EH (cell line): ENCODE measurements at regions not wholly inside any gene's neighbourhood (a gene's known extent, or its start where the extent isn't known, plus 50 kb on each side); places are given as distances from the start of the nearest gene placed in this dataset.

Experiments
- DNase-seq: peaks from one replicate; pipeline ENCODE4 v3.0.0-alpha.2; 2015; ENCODE audit warnings: low read depth

DNA sequence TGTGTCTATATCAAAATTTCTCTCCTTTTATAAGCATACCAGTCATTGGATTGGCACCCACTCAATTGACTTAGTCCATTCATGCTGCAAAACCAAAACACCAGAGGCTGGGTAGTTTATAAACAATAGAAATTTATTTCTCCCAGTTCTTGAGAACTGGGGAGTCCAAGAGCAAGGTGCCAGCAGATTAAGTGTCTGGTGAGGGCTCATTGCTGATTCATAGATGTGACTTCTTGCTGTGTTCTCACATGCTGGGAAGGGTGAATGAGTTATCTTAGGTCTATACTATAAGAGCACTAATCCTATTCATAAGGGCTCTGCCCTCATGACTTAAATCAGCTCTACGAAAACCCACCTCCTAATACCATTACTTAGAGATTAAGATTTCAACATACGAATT lies 501.4 kb downstream of the EPM2A start:
- no peak for DNase-seq

DNA sequence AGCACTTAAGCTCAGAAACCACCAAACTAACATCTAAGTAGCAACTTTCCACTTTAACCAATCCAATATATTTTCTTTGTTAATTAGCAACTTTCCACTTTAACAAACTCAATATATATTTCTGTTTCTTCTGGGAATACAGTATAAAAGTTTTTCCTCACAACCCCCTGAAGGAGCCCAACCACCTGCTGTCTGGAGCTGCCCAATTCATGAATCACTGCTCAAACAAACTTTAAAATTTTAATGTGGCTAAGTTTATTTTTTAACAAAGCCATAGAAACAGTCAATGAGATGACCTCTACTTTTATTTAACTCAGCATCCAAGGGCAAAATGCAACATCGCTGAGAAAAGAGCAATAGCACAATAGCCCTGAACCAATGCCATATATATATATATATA lies 500.1 kb downstream of the EPM2A start:
- peak; percentile 16 for DNase-seq

DNA sequence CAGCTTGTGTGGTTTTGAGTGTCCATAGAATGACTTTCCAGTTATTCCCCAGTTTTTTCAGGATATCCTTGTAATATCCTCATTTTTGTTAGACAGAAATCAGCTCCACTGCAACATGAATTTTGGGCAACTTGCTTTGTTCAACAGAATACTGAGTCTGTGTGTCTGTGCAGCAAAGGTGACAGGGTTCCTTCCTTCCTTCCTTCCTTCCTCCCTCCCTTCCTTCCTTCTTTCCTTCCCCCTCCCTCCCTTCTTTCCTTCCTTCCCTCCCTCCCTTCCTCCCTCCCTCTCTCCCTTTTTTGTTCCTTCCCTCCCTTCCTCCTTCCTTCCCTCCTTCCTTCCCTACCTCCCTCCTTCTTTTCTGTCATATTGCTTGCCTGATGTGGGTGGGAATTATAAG lies 496.5 kb downstream of the EPM2A start:
- no peak for DNase-seq

DNA sequence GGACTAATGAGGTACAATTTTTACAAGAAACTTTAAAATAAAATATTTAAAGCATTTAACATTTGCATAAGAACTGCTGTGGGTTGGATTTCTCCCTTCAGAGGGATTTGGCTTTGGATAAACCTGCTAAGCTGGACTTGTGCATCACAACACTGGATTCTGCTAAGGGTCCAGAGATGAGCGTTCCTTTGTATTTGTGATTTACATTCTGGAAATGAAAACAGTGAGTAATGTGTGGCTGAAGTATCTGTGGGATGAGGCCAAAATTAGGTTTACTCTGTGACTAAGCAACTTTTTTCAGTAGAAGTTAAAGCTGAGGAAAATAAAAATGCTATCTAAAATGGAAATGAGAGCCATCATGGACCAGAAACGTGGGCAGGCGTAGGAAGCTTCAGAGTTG lies 494.3 kb downstream of the EPM2A start:
- peak; percentile 81 for DNase-seq

DNA sequence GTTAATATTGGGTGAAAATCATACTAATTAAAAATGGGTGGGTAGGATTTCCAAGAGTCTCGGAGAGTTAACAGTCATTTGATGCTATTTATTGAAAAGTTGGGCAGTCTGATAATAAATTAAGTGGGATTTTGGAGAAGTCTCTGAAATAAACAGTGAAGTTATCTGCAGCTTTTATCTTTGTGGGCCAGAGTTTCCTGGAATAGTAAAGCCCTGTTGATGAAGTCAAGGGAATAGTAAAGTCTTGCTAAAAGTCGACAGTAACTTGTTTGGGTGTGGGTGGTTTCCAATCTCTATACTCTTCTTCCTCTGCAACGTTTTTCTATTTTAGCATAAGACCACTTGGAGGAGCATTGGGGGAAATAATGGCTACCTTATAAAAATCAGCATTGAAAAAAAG lies 493.6 kb downstream of the EPM2A start:
- DNase-seq, result peak; percentile 20

DNA sequence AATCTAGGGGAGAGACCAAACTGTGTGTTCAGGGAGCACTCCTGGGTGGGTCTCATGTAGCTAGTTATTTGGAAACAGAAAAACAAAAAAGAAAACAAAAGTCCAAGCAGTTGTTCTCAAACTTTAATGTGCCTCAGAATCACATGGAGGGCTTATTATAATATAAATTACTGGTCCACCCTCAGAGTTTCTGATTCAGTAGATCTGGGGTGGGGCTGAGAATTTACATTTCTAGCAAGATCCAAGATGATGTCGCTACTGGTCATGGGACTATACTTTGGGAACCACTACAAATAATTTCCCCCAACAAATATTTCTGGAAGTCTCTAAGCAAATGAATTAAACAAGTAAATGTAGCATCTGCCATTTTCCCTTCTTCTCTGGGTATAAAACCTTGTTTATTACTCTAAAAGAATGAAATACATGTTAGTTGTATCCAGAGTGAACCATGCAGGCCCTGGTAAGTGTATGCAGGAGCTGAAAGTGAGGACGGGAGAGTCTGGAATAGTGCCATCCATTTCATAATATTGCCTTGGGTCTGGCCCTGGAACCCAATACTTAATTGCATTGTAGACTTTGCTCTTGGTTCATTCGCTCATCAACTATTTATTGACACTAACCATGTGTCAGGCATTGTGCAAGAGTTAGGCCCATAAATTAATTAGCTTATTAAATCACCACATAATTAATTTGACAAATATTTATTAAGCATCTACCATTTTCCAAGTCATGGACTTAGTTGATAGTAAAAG lies 490.8 kb downstream of the EPM2A start:
- DNase-seq, result no peak

DNA sequence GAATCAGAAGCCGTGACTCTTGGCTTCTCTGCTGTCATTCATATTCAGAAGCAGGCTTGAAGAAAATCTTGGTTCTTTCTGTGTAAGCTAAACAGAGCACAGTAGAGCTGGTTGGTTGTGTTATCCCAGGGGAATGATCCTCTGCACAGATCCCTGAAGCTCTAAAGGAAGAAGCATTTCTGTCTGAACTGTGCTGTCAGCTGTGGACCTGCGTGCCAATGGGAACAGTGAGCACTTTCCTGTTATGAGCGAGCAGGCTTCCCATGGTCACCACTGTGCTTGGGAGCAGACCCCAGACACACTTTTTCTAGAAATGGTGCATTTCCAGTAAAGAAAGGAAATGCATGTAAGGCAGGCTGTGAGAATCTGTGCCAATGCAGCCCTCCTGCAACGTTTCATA lies 490.2 kb downstream of the EPM2A start:
- peak; percentile 2 for DNase-seq

DNA sequence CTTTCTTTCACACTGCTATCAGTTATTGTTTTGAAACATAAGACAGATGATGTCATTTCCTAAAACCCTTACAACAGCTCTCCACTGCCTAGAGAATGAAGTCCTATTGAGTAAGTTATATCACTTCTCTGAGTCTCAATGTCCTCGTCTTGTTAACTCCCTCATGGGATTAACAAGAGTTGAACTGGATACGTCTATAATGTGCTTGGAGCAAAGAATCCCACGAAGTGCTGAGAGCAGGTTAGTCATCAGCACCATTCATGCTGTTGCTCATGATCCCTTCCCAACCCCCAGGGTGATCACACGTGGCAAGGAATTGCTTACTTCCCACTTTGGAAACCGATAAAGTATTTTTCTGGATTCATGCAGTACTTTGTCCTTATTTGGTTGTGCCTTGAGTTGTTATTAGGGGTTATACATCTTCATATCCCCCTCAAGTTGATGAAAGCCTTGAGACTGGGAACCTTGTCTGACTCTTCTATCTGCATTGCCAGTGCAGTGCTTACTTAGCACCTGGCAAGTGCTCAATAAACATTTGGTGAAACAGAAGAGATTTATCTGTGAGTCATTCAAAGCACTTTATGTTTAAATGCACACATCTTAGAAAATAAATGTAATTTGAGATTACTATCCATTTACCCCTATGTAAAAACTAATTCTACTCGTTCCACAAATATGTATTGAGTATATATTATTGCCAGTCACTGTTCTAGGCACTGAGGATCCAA lies 487.5 kb downstream of the EPM2A start:
- peak; percentile 88 for DNase-seq

DNA sequence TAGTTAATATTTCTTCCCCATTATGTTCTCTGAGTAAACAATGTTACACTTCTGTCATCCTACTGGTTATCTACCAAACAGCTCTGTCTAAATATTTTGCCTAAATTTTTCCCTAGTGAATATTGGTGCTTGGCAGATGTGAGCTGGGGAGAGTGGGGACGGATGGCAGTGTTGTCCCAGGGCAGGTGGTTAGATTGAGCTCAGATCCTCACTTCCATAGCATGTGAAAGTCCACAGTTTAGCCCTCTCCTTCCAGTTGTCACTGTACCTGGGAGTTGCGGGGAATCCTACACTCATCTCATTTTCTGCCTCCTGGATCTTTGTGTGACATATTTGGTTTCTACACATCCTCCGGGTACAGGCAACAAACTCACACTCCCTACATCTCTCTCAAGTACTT lies 484.9 kb downstream of the EPM2A start:
- no peak for DNase-seq

DNA sequence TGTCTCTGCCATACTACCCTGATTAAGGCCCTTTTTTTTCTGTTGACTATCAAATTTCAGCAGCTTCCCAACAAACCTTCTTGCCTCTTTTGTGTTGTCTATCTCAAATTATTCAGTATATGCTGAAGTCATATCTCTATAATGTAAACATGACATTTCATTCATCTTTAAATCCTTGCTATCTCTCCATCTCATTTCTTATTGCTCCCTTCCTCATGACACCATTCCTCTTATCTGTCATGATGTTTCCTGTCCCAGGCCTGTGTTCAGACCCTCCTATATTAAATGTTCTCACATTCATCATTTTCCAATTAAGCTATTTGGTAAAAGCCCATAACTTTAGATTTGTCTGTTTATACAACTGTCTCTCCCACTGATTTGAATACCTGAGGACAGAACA lies 482.6 kb downstream of the EPM2A start:
- no peak for DNase-seq

DNA sequence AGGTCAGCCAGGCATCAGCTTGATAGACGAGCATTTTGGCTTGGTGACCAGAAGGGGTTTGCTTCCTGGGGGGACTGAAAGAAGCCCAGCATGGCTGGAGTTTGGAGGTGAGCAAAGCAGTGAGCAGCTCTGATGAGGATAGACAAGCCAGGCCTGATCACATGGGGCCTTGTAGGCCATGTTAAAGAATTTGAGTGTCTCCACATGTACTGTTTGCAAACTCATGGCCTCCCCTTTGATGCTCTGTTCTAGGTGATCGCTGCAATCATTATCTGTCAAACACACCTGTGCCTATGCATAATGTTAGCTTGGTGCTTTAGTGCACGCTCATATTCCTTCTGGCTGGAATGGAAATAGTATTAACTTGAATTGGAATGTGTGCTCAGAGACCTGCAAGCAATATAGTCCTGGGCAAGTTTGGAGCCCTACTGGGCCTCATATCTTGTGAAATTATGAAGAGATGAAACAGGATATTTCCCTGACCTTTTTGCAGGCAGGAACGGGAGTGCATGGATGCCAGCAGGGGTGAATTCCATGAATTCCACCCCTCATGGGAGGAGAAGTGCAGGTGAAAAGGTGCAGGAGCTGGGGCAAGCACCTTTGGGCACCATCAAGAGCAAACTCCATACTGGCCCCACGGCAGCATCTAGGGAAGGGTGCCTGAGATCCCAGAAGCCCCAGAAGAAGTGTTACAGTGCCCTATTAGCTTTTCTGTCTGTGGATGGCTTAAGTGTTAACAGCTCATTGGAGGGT lies 480.5 kb downstream of the EPM2A start:
- no peak for DNase-seq

DNA sequence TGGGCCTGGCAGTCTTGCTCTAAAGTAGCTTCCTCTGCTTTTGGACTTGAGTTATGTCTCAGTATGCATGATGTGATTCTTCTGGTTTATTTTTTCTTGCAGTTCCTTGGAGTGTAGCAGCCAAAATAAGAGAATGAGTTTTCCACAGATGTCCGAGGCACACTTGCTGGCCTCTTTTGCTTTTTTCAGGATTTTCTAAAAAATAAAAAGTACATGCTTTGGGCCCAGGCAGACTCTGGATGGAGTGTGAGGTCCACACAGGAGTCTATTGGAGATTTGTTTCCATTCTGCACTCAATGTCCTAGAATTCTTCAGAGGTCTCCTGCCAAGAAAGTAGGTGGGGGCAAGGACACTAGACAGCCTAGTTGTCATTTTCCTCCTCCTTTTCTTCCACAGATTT lies 477.6 kb downstream of the EPM2A start:
- DNase-seq, result no peak

DNA sequence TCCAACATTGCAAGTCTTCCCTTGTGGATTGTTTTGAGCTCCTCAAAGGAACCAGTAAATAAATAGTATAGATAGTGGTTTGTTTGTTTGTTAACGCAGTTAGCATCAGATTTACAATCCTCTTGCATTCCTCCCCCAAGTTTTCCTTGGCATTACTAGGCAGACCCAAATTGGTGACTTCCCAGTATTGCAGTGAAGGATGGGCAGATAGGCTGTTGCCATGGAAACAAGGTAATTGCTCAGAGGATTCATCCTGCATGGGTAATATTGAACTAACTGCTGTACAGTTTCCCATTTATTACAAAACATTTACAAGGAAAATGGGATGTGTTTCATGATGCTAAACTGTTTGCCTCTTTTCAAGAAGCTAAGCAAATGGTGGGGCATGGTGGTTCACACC lies 477.2 kb downstream of the EPM2A start:
- no peak for DNase-seq

DNA sequence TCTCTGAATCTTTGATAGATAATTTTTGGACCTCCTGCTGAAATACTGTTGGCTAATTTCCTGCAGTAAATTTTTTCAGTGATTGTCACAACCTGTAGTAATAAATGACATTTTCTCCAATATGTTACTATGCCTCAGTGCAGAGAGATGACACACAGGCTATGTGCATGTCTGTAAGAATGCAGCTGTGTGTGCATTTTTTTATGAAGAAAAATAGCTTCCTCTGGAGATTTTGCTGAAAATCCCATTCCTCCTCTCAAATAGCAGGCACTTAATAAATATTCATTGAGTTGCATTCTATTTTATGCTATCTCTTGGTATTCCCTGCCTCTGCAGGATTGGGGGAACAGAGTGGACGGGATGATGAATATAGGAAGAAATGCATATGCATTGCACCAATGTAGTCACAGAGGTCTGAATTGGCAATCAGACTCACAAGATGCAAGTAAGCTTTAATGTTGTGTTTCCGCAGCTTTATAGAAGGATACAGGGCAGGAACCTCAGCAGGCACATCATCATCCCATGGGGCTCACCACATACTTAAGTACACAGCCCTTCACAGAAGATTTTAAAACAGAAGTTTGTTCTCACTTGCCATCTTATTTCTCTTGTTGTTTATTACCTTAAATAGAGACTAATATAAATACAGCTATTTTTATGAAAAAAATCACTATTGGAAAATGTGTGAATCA lies 474.7 kb downstream of the EPM2A start:
- DNase-seq, result no peak

DNA sequence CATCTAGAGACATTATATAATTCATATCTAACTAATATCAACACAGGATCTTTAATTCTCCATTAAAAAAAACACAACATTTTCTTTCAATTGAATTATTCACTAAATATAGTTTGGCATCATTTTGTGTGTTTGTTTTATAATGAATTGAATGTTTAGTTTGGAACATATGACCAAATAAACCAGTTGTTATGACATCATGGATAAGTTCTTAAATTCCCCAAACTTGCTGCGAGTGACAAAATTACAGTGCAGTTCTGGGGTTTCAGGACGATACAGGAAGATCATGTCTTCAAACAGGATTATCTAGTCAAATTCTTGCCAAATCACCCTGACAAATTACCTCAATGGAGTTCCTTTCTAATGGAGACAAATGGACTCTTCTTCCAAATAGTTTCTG lies 473.6 kb downstream of the EPM2A start:
- no peak for DNase-seq

DNA sequence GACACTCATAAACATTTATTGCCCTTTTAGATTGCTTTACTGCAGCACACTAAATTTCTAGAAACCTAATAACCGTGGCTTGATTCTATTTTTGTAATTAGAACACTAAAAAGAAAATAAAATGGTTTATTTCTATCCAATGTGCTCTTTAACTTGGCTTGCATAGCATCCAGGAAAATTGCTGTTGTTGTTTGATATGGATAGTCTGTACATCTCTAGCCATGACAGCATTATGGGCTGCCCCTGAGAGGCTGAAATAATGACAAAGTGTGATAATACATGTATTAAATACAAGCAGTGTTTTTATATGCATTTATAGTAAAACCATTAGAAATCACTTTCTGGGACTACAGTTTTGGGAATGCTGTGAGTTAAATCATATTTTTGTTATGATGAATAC lies 472.5 kb downstream of the EPM2A start:
- DNase-seq, result no peak

DNA sequence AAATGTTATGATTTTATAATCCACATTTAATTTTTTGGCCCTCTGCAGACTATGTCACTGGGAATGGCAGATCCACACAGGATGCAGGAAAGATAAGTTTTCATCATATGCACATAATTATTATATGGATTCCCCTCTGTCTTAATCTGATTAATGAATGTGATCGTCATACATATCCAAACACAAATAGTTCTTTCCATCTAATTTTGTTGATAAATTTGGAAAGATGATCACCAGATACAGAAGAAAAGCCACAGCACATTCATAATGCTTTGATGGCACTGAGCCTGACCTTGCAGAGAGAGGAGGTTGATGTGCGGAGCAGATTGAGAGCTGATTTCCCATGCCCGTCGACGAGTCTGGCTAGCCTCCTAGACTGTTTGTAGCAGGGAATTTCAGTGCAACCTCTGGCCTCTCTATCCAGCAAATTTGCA lies 471.5 kb downstream of the EPM2A start:
- DNase-seq, result no peak

DNA sequence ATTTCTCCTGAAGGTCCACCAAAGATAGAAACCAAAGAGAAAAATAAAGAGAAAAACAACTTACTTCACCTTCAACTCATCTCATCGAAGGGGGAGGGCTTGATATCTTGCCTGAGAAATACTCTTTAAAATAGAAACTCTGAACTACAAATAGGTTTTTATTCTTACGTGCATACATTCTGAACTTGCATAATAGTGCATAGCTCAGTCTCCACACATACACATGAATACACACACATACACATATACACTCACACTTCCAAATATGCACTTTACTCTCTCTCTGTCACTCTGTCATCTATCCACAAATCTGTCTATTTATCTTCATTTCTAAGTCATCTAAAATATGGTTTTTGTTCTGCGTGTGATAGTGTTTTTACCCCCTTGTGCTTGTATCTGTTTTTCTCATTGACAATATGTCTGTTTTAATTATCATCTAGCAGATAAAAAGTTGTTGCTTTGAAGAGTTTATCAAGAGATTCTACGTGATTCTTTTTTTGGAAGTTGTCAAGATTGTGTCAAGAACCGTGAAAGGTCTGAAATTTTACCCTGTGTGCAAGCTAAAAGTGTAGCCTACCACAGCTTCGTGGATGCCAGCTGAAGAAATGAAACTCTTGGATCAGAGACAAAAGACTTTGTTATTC lies 468.8 kb downstream of the EPM2A start:
- no peak for DNase-seq

DNA sequence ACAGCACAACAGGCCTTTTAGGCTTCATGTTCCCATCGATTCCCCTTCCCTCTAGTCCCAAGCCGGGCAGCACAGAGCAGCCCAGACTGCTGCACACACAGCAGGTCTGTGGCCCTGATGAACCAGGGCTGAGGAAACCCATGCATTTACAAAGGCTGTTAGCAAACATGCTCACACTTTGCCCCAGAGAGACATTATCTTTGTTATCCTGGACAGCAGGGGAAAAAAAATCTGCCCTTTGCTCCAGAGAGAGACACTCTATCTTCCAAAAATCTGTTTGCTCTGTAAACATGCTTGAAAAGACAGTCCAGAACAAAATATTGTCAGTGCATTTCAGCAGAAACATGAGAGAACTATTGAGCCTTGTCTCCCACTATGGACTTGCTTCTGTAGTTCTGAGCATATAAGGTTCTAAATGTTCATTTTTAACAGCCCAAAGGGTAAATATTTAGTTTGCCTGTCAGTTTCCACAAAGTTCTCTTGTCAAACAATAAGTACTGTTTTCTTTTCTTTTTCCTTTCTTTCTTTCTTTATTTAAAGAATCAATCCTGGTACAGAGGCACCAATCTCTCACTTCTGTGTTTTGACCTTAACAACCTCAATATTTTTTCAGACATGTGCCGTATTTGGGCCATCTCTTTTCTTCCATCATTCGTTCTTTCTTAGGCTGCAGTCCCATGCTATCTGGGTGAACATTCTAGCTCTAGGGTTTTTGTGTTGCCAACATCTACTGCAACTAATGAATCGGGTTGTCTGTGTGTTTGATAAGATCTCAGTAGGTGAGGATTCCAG lies 468.0 kb downstream of the EPM2A start:
- DNase-seq, result no peak

DNA sequence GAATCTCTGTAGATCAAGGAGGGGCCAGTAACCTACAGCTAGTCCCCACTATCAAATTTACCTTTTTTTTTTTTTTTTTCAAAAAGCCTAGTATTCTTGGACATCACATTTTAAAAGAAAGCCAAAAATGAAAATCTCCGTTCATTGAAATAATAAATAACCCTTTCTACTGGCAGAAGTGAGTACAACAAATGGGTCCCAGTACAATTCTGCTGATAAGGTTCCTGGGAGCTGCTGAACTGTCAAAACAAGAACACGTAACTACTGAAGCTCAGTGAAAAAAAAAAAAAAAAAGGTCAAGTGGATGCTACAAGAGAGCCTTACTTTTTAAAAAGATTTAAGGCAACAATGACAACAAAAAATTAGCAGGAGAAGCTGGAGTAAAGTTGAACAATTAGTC lies 464.9 kb downstream of the EPM2A start:
- no peak for DNase-seq

DNA sequence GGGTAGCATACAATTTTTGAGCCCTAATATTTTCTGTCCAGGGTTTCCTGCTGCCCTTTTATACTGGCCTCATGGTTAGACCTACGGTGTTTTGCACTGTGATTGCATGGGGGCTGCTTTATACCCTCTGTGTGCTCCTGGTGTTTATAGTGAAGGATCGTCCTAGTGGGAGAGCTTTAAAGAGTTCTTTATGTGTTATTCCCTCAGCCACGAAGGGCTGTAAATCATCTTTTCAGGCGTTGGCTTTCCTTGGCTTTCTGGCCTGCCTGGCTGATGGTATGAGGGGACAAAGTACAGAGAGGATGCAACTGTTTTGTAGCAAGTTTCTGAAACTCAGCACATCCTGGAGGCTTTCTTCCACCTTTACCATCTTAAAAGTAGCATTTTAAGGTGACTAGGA lies 464.3 kb downstream of the EPM2A start:
- DNase-seq, result no peak
